Fibroblast of skin of right quadriceps (primary cell): ENCODE measurements at regions not wholly inside any gene's neighbourhood (a gene's known extent, or its start where the extent isn't known, plus 50 kb on each side); places are given as distances from the start of the nearest gene placed in this dataset.
A peak's percentile ranks its signal among the peaks of the same experiment; 100 is the strongest.
"Not testable (repeated sequence)": the region's sequence is repeated elsewhere in the genome, so short reads cannot be mapped to it uniquely, and the experiment has no call there.

Source experiments
- DNase-seq: peaks from one replicate; pipeline ENCODE4 v3.0.0-alpha.2; 2013

DNA sequence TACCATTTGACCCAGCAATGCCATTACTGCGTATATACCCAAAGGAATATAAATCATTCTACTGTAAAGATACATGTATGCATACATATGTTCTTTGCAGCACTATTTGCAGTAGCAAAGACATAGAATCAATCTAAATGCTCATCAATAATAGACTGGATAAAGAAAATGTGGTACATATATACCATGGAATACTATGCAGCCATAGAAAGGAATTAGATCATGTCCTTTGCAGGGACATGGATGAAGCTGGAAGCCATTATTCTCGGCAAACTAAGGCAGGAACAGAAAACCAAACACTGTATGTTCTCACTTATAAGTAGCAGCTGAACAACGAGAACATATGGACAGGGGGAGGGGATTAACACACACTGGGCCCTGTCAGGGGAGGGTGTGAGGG is 54.8 kb upstream of the ZNF30 start:
- DNase-seq, result not testable (repeated sequence)

DNA sequence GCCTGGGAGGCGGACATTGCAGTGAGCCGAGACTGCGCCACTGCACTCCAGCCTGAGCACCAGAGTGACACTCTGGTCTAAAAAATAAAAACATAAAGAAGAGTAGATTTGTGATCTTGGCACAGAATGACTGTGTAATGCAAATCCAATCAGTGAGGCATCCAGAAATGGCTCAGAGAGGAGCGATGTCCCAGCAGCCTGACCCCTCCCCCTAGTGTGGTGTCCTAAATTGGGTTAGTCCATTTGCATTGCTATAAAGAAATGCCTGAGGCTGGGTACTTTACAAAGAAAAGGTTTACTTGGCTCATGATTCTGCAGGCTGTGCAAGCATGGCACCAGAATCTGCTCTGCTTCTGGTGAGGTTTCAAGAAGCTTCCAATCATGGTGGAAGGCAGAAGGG is 59.1 kb upstream of the ZNF30 start:
- no peak for DNase-seq

GRCh38 chr19:34865225-34865624 is 61.5 kb upstream of the ZNF30 start:
- DNase-seq, result not testable (repeated sequence)

DNA sequence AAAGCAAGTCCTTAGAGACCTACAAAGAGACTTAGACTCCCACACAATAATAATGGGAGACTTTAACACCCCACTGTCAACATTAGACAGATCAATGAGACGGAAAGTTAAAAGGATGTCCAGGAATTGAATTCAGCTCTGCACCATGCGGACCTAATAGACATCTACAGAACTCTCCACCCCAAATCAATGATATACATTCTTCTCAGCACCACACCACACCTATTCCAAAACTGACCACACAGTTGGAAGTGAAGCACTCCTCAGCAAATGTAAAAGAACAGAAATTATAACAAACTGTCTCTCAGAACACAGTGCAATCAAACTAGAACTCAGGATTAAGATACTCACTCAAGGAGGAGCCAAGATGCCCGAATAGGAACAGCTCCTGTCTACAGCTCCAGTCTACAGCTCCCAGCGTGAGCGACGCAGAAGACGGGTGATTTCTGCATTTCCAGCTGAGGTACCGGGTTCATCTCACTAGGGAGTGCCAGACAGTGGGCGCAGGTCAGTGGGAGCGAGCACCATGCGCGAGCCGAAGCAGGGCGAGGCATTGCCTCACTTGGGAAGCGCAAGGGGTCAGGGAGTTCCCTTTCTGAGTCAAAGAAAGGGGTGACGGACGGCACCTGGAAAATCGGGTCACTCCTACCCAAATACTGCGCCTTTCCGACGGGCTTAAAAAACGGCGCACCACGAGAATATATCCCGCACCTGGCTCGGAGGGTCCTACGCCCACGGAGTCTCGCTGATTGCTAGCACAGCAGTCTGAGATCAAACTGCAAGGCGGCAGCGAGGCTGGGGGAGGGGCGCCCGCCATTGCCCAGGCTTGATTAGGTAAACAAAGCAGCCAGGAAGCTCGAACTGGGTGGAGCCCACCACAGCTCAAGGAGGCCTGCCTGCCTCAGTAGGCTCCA is 66.6 kb upstream of the ZNF30 start:
- not testable (repeated sequence) for DNase-seq

GRCh38 chr19:34859325-34859724 is 67.4 kb upstream of the ZNF30 start:
- not testable (repeated sequence) for DNase-seq

- DNase-seq, result no peak
Observed at GRCh38 chr19:34856052-34856451, 70.7 kb upstream of the ZNF30 start.

DNA sequence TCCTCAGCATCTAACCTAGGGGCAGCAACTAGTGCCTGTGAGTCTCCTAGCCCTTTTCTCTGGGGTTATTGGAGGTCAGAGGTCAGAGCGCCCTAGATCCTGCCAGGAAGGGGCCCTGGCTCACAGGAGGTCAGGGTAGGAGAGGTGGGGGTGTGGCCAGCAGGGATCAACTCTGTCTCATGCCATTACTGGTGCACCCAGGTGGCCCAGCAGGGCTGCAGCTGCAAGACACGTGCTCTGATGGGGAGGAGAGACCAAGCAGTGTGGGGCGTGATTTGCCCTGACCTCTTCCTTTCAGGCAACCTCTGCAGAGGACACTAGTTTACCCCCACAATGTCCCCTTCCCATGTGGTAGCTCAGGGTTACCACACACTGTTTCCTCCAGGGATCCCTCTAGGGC is 73.3 kb upstream of the ZNF30 start:
- DNase-seq, result no peak

GRCh38 chr19:34852669-34853068 is 74.0 kb upstream of the ZNF30 start:
- DNase-seq, result no peak

DNA sequence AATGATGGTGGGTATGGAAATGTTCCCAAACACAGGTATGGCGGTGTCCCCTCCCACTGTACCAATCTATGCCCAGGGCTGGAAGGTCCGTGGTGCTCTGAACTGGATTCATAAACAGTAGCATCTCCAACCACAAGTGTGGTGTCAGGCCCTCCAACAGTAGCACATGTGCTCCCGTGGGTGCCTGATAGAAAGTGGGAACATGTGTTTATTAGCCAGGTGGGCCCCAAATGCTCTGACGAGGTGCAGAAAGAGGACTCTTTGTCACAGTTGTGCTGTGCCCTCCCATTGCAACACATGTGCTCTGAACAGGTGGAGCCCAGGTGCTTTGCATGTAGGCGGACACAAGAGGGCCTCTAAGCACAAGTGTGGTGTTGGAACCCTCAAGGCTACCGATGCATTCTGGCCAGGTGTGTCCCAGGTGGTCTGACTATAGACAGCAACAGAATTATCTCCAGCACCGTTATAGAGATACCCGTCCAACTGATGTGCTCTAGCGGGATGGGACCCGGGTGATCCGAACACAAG is 75.4 kb upstream of the ZNF30 start:
- no peak for DNase-seq

DNA sequence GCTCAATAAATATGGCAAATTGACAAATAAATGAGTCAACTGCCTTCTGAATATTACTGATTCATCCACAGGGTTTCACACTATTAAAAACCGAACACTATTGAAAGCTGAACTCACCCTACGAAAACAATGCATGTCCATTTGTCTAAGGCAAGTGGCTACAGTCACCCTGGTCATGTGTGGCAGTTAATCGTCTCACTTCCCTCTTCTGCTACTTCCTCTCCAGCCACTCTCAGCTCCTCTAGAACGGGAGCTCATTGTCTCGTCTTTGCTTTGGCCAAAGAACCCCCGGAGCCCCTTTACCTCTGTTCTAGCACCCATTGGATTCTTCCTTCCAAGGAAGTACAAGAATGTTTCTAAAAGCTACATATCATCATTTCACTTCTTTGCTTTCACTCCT is 74.4 kb upstream of the ZNF599 start:
- DNase-seq, result no peak

GRCh38 chr19:34844277-34844676 is 71.3 kb upstream of the ZNF599 start:
- no peak for DNase-seq

- no peak for DNase-seq
Observed at GRCh38 chr19:34841780-34842179, 68.8 kb upstream of the ZNF599 start.

- no peak for DNase-seq
Observed at GRCh38 chr19:34838753-34839431, 65.9 kb upstream of the ZNF599 start.

GRCh38 chr19:34838248-34838647 is 65.2 kb upstream of the ZNF599 start:
- DNase-seq, result peak; percentile 1

DNA sequence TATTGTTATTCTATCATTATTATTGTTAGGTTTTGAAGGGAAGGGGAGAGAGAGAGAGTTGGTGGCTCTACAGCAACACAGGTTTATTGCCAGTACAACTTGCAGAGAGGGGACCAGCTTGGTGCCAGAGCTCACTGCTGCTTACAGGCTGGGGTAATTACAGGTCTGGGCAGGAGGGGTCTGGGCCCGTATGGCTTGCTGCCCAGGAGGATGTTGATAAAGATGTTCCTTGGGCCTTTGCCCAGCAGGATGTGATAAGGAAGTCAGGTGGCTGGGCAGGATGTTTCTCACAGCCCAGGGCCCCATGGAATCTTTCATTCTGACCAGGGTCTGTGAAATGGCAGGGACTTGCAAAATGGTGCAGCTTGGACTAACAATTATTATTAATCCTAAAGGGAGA is 64.2 kb upstream of the ZNF599 start:
- DNase-seq, result no peak

DNA sequence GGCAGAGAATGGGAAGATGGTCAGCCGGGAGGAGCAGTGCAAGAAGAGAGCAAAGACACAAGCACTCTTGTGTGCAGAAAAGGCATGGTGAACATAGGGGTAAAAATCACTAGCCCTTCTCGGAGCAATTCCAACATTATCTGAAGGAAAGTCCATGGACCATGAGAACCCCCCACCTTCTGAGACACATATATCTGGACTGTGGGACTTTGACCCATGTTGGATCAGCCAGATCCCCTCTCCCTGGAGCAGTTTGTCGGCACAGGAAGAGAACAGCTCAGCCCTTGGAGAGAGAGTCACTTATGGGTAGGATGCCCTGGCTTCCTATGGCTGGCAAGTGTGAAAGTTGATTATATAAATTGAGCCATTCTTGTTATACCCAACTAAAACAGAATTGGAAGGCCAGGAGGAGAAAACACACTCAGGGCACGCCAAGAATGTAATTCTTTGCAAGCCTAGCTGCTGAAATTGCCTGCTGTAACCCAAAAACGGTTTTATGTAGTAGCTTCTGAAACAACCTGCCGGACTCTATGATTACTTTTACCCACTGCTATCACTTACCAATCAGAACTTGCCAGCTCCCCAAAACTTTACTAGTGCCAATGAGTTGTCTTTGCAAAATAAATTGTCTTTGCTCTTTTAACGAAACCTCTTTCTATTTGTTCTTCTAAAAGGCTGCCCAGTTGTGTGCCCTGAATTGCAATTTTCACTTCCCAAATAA is 62.8 kb upstream of the ZNF599 start:
- DNase-seq, result no peak

DNA sequence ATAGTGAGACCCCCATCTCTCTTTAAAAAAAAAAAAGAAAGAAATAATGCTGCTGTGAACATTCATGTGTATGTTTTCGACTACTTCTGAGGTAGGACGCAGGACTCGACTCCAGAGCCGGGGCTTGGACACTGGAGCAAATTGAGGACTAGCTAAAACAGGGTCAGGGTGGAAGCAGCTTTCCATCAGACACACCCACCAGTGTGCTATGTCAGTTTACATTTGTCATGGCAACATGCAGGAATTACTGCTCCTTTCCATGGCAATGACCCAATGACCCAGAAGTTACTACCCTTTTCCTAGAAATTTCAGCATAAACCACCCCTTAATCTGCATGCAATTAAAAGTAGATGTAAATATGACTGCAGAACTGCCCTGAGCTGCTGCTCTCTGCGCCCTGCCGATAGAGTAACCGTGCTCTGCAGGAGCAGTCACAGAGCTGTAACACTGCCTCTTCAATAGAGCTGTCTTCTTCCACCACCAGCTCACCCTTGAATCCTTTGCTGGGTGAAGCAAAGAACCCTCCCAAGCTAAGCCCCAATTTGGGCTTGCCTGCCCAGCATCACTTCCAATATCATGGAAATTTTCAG is 61.6 kb upstream of the ZNF599 start:
- DNase-seq, result no peak

- no peak for DNase-seq
Observed at GRCh38 chr19:34832581-34833112, 59.6 kb upstream of the ZNF599 start.

DNA sequence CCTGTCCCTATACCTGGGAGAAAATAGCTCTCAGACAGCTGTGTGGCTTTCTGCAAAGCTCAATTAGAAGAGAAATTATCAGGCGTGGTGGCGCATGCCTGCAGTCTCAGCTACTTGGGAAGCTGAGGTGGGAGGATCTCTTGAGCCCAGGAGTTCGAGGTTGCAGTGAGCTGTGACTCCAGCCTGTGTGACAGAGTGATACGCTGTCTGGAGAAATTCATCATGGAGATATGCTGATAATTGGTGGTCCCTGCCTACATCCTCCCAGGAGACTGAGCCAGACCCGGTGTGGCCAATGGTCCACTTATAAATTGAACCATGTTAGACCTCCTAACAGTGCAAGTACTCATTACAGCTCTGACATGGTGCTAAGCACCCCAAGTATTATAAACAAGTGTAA is 58.7 kb upstream of the ZNF599 start:
- no peak for DNase-seq

DNA sequence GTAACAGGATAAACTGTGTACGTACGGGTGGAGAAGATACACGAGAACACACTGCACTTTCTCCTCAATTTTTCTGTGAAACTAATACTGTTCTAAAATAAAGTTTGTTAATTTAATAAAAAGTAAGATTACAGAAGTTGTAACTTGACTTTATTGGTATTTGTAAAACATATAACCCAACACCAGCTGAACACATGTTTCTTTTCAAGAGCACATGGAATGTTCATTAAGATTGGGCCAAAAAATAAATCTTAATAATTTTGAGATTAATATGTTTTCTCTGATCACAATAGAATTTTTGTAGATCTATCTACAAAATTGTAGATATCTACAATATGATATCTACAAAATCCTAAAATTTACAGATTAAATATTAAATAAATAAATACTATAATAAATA is 55.1 kb upstream of the ZNF599 start:
- no peak for DNase-seq

GRCh38 chr19:34825212-34825611 is 52.2 kb upstream of the ZNF599 start:
- DNase-seq, result no peak

- no peak for DNase-seq
Observed at GRCh38 chr19:34824686-34825085, 51.7 kb upstream of the ZNF599 start.
